Activated CD8-positive, alpha-beta T cell treated with anti-CD3 and anti-CD28 coated beads, Interleukin-2, amount 10 ng/mL, durations not matched to agents 7 days and 5 days (primary cell): ENCODE measurements at regions not wholly inside any gene's neighbourhood (a gene's known extent, or its start where the extent isn't known, plus 50 kb on each side); places are given as distances from the start of the nearest gene placed in this dataset.

Experiments used
- ATAC-seq: fragments of 150-1000 bp; cut with Tn5 transposase; one replicate; pipeline ENCODE4 v1.10.0; 2021; ENCODE audit warnings: moderate library complexity
- CTCF ChIA-PET: fragments of 350-600 bp; sonication (Branson Sonifier 250); formaldehyde crosslinking; loops from one replicate; lab custom pipeline; 2021; ENCODE audit warnings: antibody characterized with exemption; lab: Charles Lee
- POLR2A ChIA-PET: fragments of 350-600 bp; sonication (Branson Sonifier 250); formaldehyde crosslinking; loops from one replicate; lab custom pipeline; 2021; ENCODE audit warnings: antibody characterized with exemption; lab: Charles Lee
- DNase-seq: peaks from one replicate; pipeline ENCODE4 v3.0.0-alpha.2; 2020
- H3K27ac Mint-ChIP-seq: one replicate; pipeline ENCODE4 v1.8.0; 2021; ENCODE audit warnings: mild to moderate bottlenecking, mixed read lengths
- H3K27me3 Mint-ChIP-seq: one replicate; pipeline ENCODE4 v1.8.0; 2021; ENCODE audit warnings: low read depth, mixed read lengths
- H3K36me3 Mint-ChIP-seq: one replicate; pipeline ENCODE4 v1.8.0; 2021; ENCODE audit warnings: low read depth, mixed read lengths
- H3K4me1 Mint-ChIP-seq: one replicate; pipeline ENCODE4 v1.8.0; 2021; ENCODE audit warnings: low read depth, mixed read lengths
- H3K4me3 Mint-ChIP-seq: one replicate; pipeline ENCODE4 v1.8.0; 2021; ENCODE audit warnings: mild to moderate bottlenecking, mixed read lengths
- H3K9me3 Mint-ChIP-seq: one replicate; pipeline ENCODE4 v1.8.0; 2022; ENCODE audit warnings: mixed read lengths; ENCODE audit not compliant: insufficient read depth

- CTCF ChIA-PET: no interaction called here
- POLR2A ChIA-PET: no interaction called here
- Mint-ChIP-seq H3K27ac (no peak overlapping the region), H3K4me1 (no peaks in the 10 kb centered on the region), H3K27me3 (no peaks in the 10 kb centered on the region), H3K4me3 (no peak overlapping the region), H3K36me3 (no peaks in the 10 kb centered on the region), H3K9me3 (peaks cover 15% of the 10 kb centered on the region)
- ATAC-seq (no peak), DNase-seq (no peak)
These were observed 527.5 kb upstream of the ID4 start for GRCh38 chr6:19309661-19310060.

- ATAC-seq (no peak), DNase-seq (no peak)
- Mint-ChIP-seq H3K4me3 (no peak overlapping the region), H3K4me1 (no peaks in the 10 kb centered on the region), H3K9me3 (peaks cover 15% of the 10 kb centered on the region), H3K27ac (no peak overlapping the region), H3K27me3 (no peaks in the 10 kb centered on the region), H3K36me3 (no peaks in the 10 kb centered on the region)
- ChIA-PET POLR2A (no interaction called here), CTCF (no interaction called here)
These were observed 525.4 kb upstream of the ID4 start for GRCh38 chr6:19311786-19312185.

- ChIA-PET CTCF (no interaction called here), POLR2A (no interaction called here)
- no peak for DNase-seq
- ATAC-seq: no peak
- no peak overlapping the region for H3K27ac Mint-ChIP-seq
- H3K36me3 Mint-ChIP-seq: no peaks in the 10 kb centered on the region
- H3K27me3 Mint-ChIP-seq: no peaks in the 10 kb centered on the region
- H3K9me3 Mint-ChIP-seq: peaks cover 15% of the 10 kb centered on the region
- no peaks in the 10 kb centered on the region for H3K4me1 Mint-ChIP-seq
- no peak overlapping the region for H3K4me3 Mint-ChIP-seq
These were observed 524.8 kb upstream of the ID4 start for GRCh38 chr6:19312241-19312978.

- Mint-ChIP-seq H3K27me3 (no peaks in the 10 kb centered on the region), H3K4me3 (no peak overlapping the region), H3K4me1 (no peaks in the 10 kb centered on the region), H3K36me3 (no peaks in the 10 kb centered on the region), H3K27ac (no peak overlapping the region), H3K9me3 (peaks cover 11% of the 10 kb centered on the region)
- ChIA-PET CTCF (no interaction called here), POLR2A (no interaction called here)
- no peak for DNase-seq
- ATAC-seq: no peak
These were observed 519.7 kb upstream of the ID4 start for GRCh38 chr6:19317431-19317986.

- Mint-ChIP-seq H3K4me1 (no peaks in the 10 kb centered on the region), H3K27me3 (no peaks in the 10 kb centered on the region), H3K27ac (no peak overlapping the region), H3K9me3 (peaks cover 11% of the 10 kb centered on the region), H3K4me3 (no peak overlapping the region), H3K36me3 (no peaks in the 10 kb centered on the region)
- POLR2A ChIA-PET: no interaction called here
- CTCF ChIA-PET: no interaction called here
- DNase-seq (no peak), ATAC-seq (no peak)
These were observed 518.2 kb upstream of the ID4 start for GRCh38 chr6:19319005-19319404.

GRCh38 chr6:19320111-19320581, 517.0 kb upstream of the ID4 start:
- H3K36me3 Mint-ChIP-seq: no peaks in the 10 kb centered on the region
- POLR2A ChIA-PET: no interaction called here
- peaks cover 7% of the 10 kb centered on the region for H3K9me3 Mint-ChIP-seq

GRCh38 chr6:19322691-19323485, 514.3 kb upstream of the ID4 start:
- Mint-ChIP-seq H3K36me3 (no peaks in the 10 kb centered on the region), H3K27ac (no peak overlapping the region), H3K9me3 (peaks cover 7% of the 10 kb centered on the region), H3K27me3 (no peaks in the 10 kb centered on the region), H3K4me3 (no peak overlapping the region), H3K4me1 (no peaks in the 10 kb centered on the region)
- ChIA-PET POLR2A (no interaction called here), CTCF (no interaction called here)
- ATAC-seq (no peak), DNase-seq (no peak)

More at GRCh38 chr6:19320111-19320581, 517.0 kb upstream of the ID4 start:
- Mint-ChIP-seq H3K4me3 (no peak overlapping the region), H3K27me3 (no peaks in the 10 kb centered on the region), H3K27ac (no peak overlapping the region), H3K4me1 (no peaks in the 10 kb centered on the region)
- no peak for ATAC-seq
- CTCF ChIA-PET: no interaction called here
- no peak for DNase-seq

- no peaks in the 10 kb centered on the region for H3K4me1 Mint-ChIP-seq
- DNase-seq (no peak), ATAC-seq (no peak)
- POLR2A ChIA-PET: no interaction called here
- peaks cover 7% of the 10 kb centered on the region for H3K9me3 Mint-ChIP-seq
- CTCF ChIA-PET: interaction anchor here (1.2 kb wide), 1 partner anchor 14 kb away, joined by 3 read pairs; no protein-coding TSS in a partner anchor
- no peak overlapping the region for H3K4me3 Mint-ChIP-seq
- H3K36me3 Mint-ChIP-seq: no peaks in the 10 kb centered on the region
- H3K27ac Mint-ChIP-seq: no peak overlapping the region
- H3K27me3 Mint-ChIP-seq: no peaks in the 10 kb centered on the region
These were observed 512.8 kb upstream of the ID4 start for GRCh38 chr6:19324376-19324775.

GRCh38 chr6:19325335-19325789, 511.8 kb upstream of the ID4 start:
- ATAC-seq (no peak), DNase-seq (no peak)
- no peaks in the 10 kb centered on the region for H3K4me1 Mint-ChIP-seq
- POLR2A ChIA-PET: no interaction called here
- H3K27ac Mint-ChIP-seq: no peak overlapping the region
- no peaks in the 10 kb centered on the region for H3K36me3 Mint-ChIP-seq
- H3K4me3 Mint-ChIP-seq: no peak overlapping the region
- CTCF ChIA-PET: no interaction called here
- no peaks in the 10 kb centered on the region for H3K27me3 Mint-ChIP-seq
- H3K9me3 Mint-ChIP-seq: peaks cover 7% of the 10 kb centered on the region

GRCh38 chr6:19327241-19327640, 509.9 kb upstream of the ID4 start:
- DNase-seq: no peak
- ChIA-PET POLR2A (no interaction called here), CTCF (no interaction called here)
- ATAC-seq: no peak
- no peak overlapping the region for H3K27ac Mint-ChIP-seq
- no peak overlapping the region for H3K4me3 Mint-ChIP-seq
- no peaks in the 10 kb centered on the region for H3K36me3 Mint-ChIP-seq
- no peaks in the 10 kb centered on the region for H3K4me1 Mint-ChIP-seq
- no peaks in the 10 kb centered on the region for H3K9me3 Mint-ChIP-seq
- H3K27me3 Mint-ChIP-seq: no peaks in the 10 kb centered on the region

GRCh38 chr6:19327661-19328060, 509.5 kb upstream of the ID4 start:
- no peak for ATAC-seq
- no peaks in the 10 kb centered on the region for H3K27me3 Mint-ChIP-seq
- H3K27ac Mint-ChIP-seq: no peak overlapping the region
- ChIA-PET CTCF (no interaction called here), POLR2A (no interaction called here)
- no peaks in the 10 kb centered on the region for H3K4me1 Mint-ChIP-seq
- DNase-seq: no peak
- H3K9me3 Mint-ChIP-seq: no peaks in the 10 kb centered on the region
- H3K4me3 Mint-ChIP-seq: no peak overlapping the region
- H3K36me3 Mint-ChIP-seq: no peaks in the 10 kb centered on the region

- H3K4me3 Mint-ChIP-seq: no peak overlapping the region
- no peak overlapping the region for H3K27ac Mint-ChIP-seq
- H3K36me3 Mint-ChIP-seq: no peaks in the 10 kb centered on the region
- no peaks in the 10 kb centered on the region for H3K9me3 Mint-ChIP-seq
- H3K4me1 Mint-ChIP-seq: no peaks in the 10 kb centered on the region
- ATAC-seq: no peak
- ChIA-PET POLR2A (no interaction called here), CTCF (no interaction called here)
- H3K27me3 Mint-ChIP-seq: no peaks in the 10 kb centered on the region
- no peak for DNase-seq
These were observed 508.1 kb upstream of the ID4 start for GRCh38 chr6:19329078-19329477.
